ENCODE measurements at regions not wholly inside any gene's neighbourhood (a gene's known extent, or its start where the extent isn't known, plus 50 kb on each side); places are given as distances from the start of the nearest gene placed in this dataset.

DNA sequence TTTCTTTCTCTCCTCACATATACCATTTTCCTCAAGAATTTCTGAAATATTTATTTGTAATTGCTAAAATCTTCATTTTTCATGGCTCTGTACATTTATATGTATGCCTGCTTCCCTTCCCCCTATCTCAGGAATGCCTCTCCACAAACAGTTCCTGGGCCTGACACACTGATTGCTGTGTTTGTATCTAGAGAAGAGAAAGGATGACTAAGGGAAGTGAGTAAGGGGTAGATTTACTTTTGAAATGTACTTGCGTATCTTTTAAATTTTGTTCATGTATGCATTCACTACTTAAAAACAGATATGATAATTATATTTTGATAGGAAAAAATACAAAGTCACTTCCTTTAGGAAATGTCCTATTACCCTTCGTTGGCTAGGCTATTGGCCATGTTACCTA is 790.8 kb downstream of the PCDH18 start:
- DNase-seq, result no peak

DNA sequence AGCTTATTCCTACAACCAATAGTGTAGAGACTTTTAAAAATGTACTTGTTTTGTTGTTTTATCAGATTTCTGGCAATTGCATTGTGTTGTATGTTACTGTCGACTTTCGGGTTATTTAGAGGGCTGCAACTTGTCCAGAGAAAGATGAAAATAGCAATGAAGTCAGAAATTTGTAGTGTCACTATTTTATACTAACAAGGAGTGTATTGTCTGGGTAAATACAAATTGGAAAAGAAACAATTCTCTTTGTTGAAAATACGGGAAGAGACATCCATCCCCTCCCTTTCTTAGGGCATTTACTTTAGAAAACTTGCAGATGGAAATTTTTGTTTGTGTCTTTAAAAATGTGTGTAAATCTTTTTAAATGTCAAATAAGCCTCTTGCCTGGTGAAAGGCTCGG is 792.0 kb downstream of the PCDH18 start:
- DNase-seq, result no peak

DNA sequence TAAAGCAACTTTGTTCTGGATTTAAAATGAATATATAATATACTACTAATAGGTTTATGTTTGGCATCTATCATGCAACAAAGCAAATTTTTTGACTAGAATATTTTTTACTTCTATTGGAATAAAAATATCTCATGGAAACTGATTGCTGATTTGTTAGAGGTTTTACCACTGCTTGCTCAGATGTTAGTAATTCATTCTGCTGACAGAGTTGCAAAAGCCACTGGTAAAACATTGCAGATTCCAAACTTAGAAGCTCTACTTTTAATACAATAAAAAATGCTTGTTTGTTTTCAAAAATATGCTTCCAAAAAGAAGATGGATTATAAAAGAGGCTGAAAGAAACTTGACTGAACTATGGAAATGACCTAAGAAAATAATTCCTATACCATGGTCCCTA is 795.2 kb downstream of the PCDH18 start:
- no peak for DNase-seq

DNA sequence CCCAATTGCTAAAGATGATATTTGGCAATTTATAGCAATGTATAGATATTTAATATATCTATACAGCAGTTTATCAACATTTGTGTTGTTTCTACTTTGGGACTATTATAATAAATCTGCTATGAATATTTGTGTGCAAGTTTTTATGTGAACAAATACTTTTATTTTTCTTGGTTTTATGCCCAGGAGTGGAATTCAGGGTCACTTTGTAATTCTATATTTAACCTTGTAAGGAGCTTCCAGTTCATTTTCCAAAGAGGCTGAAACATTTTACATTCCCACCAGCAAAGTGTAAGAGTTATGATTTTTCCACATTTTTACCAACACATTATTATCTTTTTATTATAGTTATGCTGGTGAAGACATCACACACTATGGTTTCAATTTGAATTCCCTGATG is 801.3 kb downstream of the PCDH18 start:
- no peak for DNase-seq

DNA sequence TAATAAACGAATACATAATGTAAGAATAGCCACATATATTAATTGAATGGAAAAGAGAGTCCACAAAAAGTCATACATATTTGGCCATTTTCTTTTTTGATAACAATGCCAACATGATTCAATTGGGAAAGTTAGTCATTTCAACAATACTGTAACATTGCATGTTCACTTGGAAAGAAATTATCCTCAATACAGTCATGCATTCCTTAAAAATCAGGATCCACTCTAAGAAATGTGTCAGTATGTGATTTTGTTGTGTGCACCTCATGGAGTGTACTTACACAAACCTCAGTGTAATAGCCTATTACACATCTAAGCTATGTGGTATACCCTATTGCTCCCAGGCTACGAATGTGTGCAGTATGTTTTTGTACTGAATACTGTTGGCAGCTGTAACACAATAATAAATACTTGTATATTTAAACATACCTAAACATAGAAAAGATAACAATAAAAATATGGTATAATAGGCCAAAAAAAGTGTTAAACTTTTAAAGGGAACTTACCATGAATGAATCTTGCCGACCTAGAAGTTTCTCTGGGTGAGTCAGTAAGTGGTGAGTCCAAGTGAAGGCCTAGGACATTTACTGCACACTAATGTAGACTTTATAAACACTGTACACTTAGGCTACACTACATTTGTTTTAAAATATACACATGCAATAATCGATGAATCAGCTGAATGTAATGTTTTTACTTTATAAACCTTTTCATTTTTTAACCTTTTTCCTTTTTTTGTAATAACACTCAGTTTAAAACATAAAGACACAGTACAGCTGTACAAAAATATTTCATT is 806.8 kb downstream of the PCDH18 start:
- DNase-seq, result no peak

DNA sequence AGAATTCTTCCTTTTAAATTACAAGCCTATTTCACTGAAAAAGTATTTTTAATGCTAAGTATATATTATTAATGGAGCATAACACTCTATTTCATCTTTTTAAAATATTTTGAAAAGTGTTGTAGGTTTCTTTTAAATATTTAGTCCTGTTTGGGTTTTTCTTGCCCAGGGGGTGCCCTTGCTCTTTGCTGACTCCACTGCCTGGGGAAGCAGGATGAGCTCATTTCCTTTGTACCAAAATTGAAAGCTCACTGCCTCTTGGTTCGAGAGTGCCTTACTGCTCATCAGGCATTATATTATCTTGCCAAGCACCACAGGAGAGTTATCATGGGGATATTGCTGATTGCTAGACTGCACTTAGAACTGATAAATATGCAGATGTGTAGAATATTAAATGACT is 819.2 kb downstream of the PCDH18 start:
- DNase-seq, result no peak

DNA sequence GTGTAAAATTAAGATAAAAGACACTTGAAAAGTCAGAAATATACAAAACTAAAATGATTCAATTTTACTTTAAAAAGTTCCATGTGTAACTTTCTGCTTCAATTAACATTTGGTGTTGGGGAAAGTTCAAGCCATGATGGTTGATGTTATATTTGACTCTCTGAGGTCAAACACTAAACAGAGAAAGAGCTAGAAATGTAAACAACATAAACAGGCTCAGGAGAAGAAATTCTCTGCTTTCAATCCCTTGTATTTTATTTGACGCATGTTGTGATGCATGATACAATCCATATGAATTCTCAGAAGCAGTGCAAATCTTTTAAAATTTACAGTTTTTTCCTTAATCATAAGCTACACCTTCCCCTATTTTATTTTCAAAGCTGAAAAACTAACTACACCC is 822.4 kb downstream of the PCDH18 start:
- no peak for DNase-seq

DNA sequence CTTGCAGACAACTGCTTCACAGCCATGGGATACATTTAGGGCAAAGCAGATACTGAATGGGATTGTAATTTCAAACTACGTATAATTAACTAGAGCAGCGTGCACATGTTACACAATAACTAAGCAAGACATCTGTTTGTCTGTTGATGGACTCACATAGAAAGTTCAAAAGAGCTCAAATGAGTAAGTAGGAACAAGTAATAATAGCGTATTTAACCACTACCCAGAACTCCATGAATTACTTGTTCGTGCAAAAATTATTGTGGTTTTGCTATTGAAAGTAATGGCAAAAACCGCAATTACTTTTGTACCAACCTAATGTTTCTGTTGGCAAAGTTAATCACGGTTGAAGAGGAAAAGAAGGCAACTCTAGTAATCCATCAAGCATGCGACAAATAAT is 825.4 kb downstream of the PCDH18 start:
- DNase-seq, result no peak

DNA sequence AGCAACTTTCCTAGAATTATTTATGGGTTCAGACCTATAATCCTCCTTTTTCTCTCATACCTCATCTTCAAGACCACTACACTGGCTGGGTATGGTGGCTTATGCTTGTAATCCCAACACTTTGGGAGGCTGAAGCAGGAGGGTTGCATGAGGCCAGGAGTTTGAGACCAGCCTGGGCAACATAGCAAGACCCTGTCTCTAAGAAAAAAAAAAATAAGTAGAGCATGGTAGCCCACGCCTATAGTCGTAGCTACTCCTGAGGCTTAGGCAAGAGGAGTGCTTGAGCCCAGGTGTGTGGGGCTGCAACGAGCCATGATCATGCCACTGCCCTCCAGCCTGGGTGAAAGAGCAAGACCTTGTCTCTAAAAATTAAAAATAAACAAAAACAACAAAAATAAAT is 832.4 kb downstream of the PCDH18 start:
- DNase-seq, result no peak

DNA sequence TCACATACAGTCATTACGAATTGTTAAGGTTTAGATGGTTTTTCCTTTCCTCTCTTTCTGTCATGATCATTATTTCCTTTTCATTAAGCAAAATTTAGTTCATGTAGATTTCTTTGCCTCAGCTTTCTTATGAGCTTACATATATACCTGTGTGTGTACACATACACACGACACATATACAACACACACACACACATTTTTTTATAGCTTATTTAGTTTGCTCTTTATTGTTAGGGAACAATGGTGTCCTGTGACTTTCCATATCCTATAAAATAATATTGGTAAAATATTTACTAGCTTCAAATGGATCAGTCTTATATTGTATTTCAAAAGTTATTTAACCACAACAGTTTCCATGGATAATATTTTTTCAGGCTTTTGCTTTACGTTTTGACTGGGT is 840.7 kb downstream of the PCDH18 start:
- no peak for DNase-seq

DNA sequence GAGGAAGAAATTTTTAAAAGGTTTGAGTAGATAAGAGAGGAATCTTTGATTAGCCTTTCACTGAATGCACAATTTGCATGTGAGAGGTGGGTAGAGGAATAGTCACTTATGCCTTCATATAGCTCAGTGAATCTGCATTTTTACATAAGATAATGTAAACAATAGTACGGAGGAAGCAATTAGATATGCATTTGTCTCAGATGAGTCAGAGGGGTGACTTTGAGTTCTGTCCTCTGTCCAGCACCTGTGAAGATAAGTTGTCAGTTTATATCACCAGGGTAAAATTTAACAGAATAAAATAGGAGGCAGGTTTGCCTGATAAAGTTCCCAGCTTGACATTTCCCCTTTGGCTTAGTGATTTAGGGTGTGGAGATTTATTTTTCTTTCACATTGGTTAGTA is 841.9 kb downstream of the PCDH18 start:
- DNase-seq, result no peak

DNA sequence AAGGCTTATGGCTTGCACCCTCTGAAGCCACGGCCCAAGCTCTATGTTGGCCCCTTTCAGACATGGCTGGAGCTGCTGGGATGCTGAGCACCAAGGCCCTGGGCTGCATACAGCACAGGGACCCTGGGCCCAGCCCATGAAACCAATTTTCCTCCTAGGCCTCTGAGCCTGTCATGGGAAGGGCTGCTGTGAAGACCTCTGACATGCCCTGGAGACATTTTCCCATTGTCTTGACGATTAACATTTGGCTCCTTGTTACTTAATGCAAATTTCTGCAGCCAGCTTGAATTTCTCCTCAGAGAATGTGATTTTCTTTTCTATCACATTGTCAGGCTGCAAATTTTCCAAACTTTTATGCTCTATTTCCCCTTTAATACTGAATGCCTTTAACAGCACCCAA is 844.7 kb downstream of the PCDH18 start:
- DNase-seq, result no peak

DNA sequence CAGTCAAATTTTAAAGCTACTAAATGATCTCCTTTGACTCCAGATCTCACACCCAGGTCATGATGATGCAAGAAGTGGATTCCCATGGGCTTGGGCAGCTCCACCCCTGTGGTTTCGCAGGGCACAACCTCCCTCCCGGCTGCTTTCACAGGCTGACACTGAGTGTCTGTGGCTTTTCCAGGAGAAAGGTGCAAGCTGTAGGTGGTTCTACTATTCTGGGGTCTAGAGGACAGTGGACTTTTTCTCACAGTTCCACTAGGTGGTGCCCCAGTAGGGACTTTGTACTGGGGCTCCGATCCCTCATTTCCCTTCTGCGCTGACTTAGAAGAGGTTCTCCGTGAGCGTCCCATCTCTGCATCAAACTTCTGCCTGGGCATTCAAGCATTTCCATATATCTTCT is 845.2 kb downstream of the PCDH18 start:
- no peak for DNase-seq

DNA sequence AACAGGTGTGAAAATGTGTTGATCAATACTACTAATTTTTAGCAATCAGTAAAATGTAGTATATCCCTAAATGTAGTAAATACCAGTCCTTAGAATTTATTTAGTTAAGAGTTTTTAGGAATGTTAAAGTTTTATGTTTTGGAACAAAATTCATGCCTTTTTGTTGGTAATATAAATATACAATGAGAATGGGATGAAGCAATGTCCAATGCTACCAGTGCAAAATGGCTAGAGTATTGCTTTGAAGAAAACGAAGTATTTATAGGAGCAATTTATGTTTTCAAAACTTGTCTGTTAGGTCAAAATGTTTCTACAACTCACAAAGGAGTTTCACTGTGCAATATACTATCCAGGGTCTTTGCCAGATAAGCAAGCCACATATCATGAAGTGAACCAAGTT is 851.5 kb downstream of the PCDH18 start:
- no peak for DNase-seq

DNA sequence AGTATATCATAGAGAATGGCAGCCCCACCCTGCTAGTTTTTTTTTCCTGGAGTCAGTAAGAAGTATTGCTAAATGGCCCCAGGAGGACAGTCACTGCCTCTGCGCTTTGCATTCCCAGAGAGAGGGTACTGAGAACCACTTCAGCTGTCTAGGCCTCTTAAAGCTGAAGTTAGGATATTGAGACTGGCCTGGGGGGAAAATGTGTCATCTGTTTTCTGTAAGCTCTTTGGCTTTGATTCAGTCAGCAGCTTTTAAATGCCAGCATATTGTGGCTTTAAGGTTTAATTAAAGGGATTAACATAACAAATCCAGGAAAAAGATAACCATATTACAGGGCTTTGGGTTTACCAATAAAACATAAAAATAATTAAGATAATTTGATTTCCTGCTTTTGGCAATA is 852.0 kb downstream of the PCDH18 start:
- DNase-seq, result no peak

DNA sequence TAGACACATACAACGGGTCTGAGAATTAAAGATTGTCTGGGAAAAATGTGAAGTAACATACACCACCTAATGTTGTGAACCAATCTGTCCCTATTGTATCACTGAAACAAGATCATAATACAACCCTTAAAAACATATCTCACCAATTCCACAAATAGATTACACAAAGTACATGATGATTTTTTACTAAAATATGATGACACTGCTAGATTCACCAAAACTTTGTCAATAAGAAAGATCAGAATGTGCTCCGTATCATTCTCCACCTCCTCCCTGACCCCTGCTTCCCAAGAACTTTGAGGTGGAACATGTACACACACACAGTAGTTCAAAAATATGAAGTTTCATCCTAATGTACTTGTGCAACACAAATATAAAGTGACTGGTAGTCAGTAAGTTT is 862.0 kb downstream of the PCDH18 start:
- DNase-seq, result no peak

DNA sequence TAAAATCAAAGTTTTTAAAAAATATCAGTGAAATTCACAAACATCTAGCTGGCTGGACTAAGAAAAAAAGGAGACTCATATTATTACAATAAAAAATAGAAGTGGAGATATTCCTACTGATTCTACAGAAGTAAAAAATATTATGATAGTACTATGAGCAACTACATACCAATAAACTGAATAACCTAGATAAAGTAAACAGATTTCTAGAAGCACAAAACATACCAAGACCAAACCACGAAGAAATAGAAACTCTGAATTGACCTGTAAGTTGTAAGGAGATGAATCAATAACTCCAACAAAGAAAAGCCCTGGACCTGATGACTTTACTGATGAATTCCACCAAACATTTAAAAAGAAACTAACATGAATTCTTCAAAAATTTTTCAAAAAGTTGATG is 867.3 kb downstream of the PCDH18 start:
- no peak for DNase-seq

DNA sequence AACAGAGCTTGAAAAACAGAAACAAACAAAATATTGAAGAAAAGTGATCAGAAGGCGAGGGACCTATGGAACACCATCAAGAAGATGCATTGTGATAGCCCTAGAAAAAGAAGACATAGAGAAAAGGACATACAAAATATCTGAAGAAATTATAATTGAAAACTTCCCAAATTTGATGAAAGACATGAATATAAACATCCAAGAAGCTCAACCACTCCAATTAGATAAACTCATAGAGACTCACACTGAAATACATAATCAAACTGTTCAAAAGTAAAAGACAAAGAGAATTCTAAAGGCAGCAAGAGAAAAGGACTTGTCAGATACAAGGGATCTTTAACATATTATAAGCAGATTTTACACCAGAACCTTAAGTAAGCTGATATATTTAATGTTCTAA is 869.8 kb downstream of the PCDH18 start:
- DNase-seq, result no peak

DNA sequence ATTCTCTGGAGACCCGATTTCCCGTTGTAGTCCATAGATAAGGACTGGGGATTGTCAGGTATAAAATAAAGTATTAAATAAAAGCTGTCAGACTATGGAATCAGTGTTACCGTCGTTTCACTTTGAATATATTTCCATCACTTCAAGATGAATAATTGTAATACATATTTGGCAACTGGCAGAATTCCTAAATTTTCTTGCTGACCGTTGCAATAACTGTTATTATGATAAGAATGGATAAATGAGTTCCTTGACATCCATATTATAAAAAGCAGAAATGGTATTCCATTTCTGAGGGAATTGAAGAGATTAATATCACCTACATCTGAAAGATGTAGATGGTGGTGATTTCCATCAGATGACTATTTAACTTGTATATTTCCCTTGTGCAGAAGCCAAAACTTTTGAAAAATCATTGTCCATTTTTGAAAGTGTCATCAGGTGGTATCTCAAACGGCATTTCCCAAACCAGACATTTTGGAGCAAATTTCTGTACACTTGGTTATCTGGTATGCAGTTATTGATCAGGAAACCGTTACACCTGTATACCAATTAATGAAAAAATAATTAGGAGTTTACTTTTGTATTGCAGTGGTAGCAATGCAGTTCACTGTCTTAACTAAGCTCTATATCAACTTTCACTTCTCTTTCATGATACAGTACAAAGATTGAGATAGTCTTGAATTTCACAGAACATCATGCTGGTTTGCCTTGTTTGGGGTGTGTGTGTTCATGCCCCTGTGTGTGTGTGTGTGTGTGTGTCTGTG is 878.5 kb downstream of the PCDH18 start:
- no peak for DNase-seq

DNA sequence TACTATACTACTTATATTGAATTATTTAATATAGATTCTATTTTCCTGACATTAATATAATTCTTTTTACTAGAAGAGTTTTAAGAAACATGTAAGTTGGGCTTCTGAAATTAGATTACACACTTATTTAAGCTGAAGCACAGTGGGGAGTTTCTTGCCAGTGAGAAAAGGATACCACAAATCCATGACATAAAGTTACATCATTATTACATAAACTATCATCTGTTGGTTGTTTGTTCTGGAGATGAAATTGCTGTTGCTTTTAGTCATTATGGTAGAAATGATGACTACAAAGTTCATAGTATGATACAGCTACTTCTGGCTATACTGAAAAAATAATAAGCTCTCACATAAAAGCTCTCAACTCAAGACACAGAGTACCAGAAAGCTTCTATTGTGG is 880.4 kb downstream of the PCDH18 start:
- no peak for DNase-seq

DNA sequence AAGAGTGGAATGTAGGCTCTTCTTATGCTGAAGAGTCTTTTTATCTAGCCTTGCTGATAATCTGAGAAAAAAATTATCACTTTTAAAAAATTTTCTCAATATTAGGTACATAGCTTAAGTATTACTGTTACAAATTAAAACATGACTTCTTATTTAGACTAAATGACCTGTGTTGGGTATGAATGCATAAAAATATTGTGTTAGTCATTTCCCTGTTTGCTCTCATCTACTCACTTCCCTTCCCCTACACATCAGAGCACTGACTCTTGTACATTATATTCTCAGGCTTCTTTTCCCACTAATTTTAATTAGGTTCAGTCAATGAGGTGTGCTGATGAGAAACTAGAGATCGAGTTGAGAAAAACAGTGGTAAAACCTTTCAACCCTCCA is 881.0 kb downstream of the PCDH18 start:
- no peak for DNase-seq

DNA sequence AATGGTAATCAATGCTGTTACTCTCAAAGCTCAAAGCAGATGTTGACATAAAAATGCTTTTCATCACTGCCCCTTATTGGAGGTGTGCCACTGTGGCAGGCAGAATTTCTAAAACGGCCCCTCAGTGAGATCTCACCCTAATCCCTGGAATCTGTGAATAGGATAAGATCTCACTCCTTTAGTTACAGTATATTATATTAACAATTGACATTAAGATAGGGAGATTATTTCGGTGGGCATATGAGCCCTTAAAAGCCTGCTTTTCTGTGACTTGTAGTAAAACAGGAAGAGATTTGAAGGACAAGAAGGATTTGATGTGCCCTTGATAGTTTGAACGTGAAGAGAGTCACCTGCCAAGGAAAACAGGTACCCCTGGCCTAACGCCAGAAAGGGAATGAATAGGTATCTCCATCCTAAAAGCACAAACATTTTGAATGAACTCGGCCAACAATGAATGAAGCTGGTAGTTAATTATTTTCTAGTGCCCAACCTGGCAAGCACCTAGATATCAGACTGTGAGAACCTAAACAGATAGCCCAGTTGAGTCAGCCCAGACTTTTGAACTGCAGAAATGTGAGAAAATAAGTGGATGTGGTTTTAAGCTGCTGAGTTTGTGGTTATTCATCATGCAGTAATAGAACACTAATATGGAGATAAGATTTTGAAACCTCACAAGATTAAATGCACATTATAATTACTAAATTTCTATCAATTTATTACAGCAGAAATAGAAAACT is 881.6 kb downstream of the PCDH18 start:
- no peak for DNase-seq

DNA sequence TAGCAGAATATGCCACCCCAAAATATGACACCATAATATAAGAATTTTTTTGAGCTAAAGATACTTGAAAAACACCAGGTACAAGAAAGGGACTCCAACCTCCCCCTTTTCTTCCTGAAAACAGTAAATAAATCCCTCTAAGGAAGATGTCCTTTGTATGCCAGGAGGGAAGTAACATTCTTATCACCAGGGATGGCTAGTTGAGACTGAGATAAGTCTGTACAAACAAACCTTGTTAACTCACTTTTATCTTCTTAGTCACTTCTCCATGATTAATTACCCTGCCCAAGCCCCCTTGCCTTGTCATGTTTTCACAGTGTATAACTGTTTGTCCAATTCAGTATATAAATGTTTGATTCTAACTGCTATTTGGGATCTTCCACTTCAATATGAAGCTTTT is 888.0 kb downstream of the PCDH18 start:
- DNase-seq, result no peak

DNA sequence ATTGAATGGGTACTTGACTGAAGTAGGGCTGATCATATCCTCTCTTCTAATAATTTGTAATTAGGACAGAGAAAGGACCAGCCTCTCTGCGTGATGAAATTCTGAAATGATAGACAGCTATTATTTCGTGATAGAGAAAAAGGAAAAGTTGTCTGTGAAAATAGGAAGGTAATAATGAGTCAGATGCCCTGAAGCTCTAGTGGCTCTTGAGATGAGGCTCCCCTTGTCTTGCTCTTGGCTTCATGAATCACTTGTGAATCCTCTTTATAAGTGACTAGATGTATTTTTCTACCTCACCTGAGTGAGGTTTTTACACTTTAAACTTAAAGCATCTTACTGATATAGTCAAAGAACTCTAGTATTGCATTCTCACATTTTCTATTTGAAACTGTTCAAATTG is 888.9 kb downstream of the PCDH18 start:
- no peak for DNase-seq

Data from suppressor macrophage treated with lipopolysaccharide for 1 hour (primary cell).